ENCODE measurements at regions not wholly inside any gene's neighbourhood (a gene's known extent, or its start where the extent isn't known, plus 50 kb on each side); places are given as distances from the start of the nearest gene placed in this dataset.
"Not testable (repeated sequence)": the region's sequence is repeated elsewhere in the genome, so short reads cannot be mapped to it uniquely, and the experiment has no call there.

- DNase-seq (ENCODE audit: low spot score): no peak
- in situ Hi-C loops (cut with MboI; ENCODE audit: low sequenced_read_pairs, unreplicated experiment): no loop called here
- TF ChIP-seq CTCF (IDR thresholded peaks at IDR 0.05; ENCODE audit: borderline replicate concordance, control extremely low read depth, extremely low read depth, insufficient read depth, missing control alignments): no peak
These were observed 87.3 kb upstream of the CCNG1 start for GRCh38 chr5:163350083-163350482.

GRCh38 chr5:163352531-163352930 is 84.9 kb upstream of the CCNG1 start:
- in situ Hi-C loops (cut with MboI; ENCODE audit: low sequenced_read_pairs, unreplicated experiment): no loop called here
- TF ChIP-seq CTCF (IDR thresholded peaks at IDR 0.05; ENCODE audit: borderline replicate concordance, control extremely low read depth, extremely low read depth, insufficient read depth, missing control alignments): no peak
- no peak for DNase-seq (ENCODE audit: low spot score)

- in situ Hi-C loops (cut with MboI; ENCODE audit: low sequenced_read_pairs, unreplicated experiment); DNase-seq (ENCODE audit: low spot score): not testable (repeated sequence)
These were observed 81.6 kb upstream of the CCNG1 start for GRCh38 chr5:163355811-163356210.

GRCh38 chr5:163357636-163358035 is 79.8 kb upstream of the CCNG1 start:
- in situ Hi-C loops (cut with MboI; ENCODE audit: low sequenced_read_pairs, unreplicated experiment): no loop called here
- TF ChIP-seq CTCF (IDR thresholded peaks at IDR 0.05; ENCODE audit: borderline replicate concordance, control extremely low read depth, extremely low read depth, insufficient read depth, missing control alignments): no peak
- DNase-seq (ENCODE audit: low spot score): no peak

GRCh38 chr5:163360656-163361055 is 76.7 kb upstream of the CCNG1 start:
- in situ Hi-C loops (cut with MboI; ENCODE audit: low sequenced_read_pairs, unreplicated experiment): no loop called here
- no peak for TF ChIP-seq CTCF (IDR thresholded peaks at IDR 0.05; ENCODE audit: borderline replicate concordance, control extremely low read depth, extremely low read depth, insufficient read depth, missing control alignments)
- DNase-seq (ENCODE audit: low spot score): no peak

- in situ Hi-C loops (cut with MboI; ENCODE audit: low sequenced_read_pairs, unreplicated experiment): no loop called here
- TF ChIP-seq CTCF (IDR thresholded peaks at IDR 0.05; ENCODE audit: borderline replicate concordance, control extremely low read depth, extremely low read depth, insufficient read depth, missing control alignments): no peak
- no peak for DNase-seq (ENCODE audit: low spot score)
These were observed 75.9 kb upstream of the CCNG1 start for GRCh38 chr5:163361450-163361849.

- DNase-seq (ENCODE audit: low spot score): no peak
- in situ Hi-C loops (cut with MboI; ENCODE audit: low sequenced_read_pairs, unreplicated experiment): no loop called here
- TF ChIP-seq CTCF (IDR thresholded peaks at IDR 0.05; ENCODE audit: borderline replicate concordance, control extremely low read depth, extremely low read depth, insufficient read depth, missing control alignments): no peak
These were observed 74.5 kb upstream of the CCNG1 start for GRCh38 chr5:163362840-163363371.
